K562 (cell line): ENCODE measurements at regions not wholly inside any gene's neighbourhood (a gene's known extent, or its start where the extent isn't known, plus 50 kb on each side); places are given as distances from the start of the nearest gene placed in this dataset.

Experiments
- ATAC-seq: fragments of 200-7000 bp; cut with Tn5 transposase; 3 replicates; pipeline ENCODE4 v1.9.1; 2020; ENCODE audit warnings: moderate library complexity
- BruUV-seq: library from RNA; stranded (reverse); fragments of 400-500 nt; replicated peaks from 2 replicates; lab custom pipeline; 2021; lab: Mats Ljungman, UMichigan
- CTCF ChIA-PET: fragments of 300-600 bp; formaldehyde crosslinking; extraction: SDS; loops from one replicate; lab custom pipeline; 2021; ENCODE audit warnings: low intra/inter-chr PET ratio; lab: Yijun Ruan, JAX
- POLR2A ChIA-PET: fragments of 300-600, 350-650 bp; sonication (Branson Sonifier 250); formaldehyde crosslinking; extraction: SDS; loops from one replicate; lab custom pipeline; 2021; ENCODE audit warnings: antibody characterized with exemption, inconsistent platforms; lab: Yijun Ruan, JAX
- DNase-seq, 4 experiments: peaks; one replicate each; pipeline versions ENCODE4 v3.0.0 to v3.0.0-alpha.2; 2011 to 2018; ENCODE audit warnings: low spot score in 3 of 4, mixed read lengths in 3 of 4; ENCODE audit errors: extremely low read depth in 1 of 4
- FAIRE-seq: peaks from 2 replicates; lab custom pipeline; 2011; peaks lifted over from hg19 to GRCh38; lab: Jason Lieb, UNC
- H2AFZ ChIP-seq: 2 replicates; pipeline ENCODE4 v1.6.0; 2011; ENCODE audit warnings: low read depth, low read length, control low read depth, inconsistent platforms
- H3K27ac ChIP-seq: fragments of 200-600 bp; 3 replicates; pipeline ENCODE4 v1.8.0; 2011; ENCODE audit warnings: low read depth, mild to moderate bottlenecking, control low read depth, inconsistent platforms, low read length, moderate library complexity, mixed read lengths; ENCODE audit errors: extremely low read depth
- H3K27me3 ChIP-seq, 2 experiments: fragments of 300-600 bp in 1 of 2; 2 replicates in 1 of 2; 3 replicates in 1 of 2; pipeline versions ENCODE4 v1.6.0 to v1.8.0; 2011; ENCODE audit warnings: inconsistent platforms in 2 of 2, low read length in 2 of 2, mild to moderate bottlenecking in 1 of 2, mixed read lengths in 1 of 2, moderate library complexity in 1 of 2; ENCODE audit not compliant: control insufficient read depth in 2 of 2, insufficient read depth in 2 of 2
- H3K36me3 ChIP-seq: fragments of 300-600 bp; 3 replicates; pipeline ENCODE4 v1.8.0; 2011; ENCODE audit warnings: mild to moderate bottlenecking, low read length, inconsistent platforms; ENCODE audit not compliant: control insufficient read depth, insufficient read depth
- H3K4me1 ChIP-seq, 2 experiments: fragments of 200-600 bp in 1 of 2; replicated peaks in 1 of 2; 2 replicates in 1 of 2; 3 replicates in 1 of 2; pipeline versions ENCODE4 v1.5.1 to v1.8.0; 2011; ENCODE audit warnings: inconsistent platforms in 2 of 2, low read length in 2 of 2, mild to moderate bottlenecking in 1 of 2, mixed read lengths in 1 of 2, moderate library complexity in 1 of 2; ENCODE audit not compliant: control insufficient read depth in 2 of 2, insufficient read depth in 2 of 2
- H3K4me2 ChIP-seq: 2 replicates; pipeline ENCODE4 v1.6.1; 2011; ENCODE audit warnings: low read length, control low read depth, inconsistent platforms, mixed read lengths; ENCODE audit not compliant: insufficient read depth
- H3K4me3 ChIP-seq: fragments of 200-600 bp; sonication (generic), shearing (Covaris generic); 2 replicates; pipeline ENCODE4 v1.5.1; 2016; ENCODE audit warnings: control low read depth, inconsistent platforms
- H3K79me2 ChIP-seq: fragments of 200-600 bp; 3 replicates; pipeline ENCODE4 v1.8.0; 2011; ENCODE audit warnings: low read length, inconsistent platforms; ENCODE audit not compliant: control insufficient read depth, insufficient read depth
- H3K9ac ChIP-seq, 2 experiments: 2 replicates each; pipeline versions ENCODE4 v1.6.0 to v1.6.1; 2011; ENCODE audit warnings: low read depth in 2 of 2, low read length in 2 of 2, control low read depth in 1 of 2, inconsistent platforms in 1 of 2, mild to moderate bottlenecking in 1 of 2, mixed read lengths in 1 of 2; ENCODE audit not compliant: insufficient read depth in 1 of 2
- H3K9me1 ChIP-seq: one replicate; pipeline ENCODE4 v1.6.0; 2011; ENCODE audit warnings: inconsistent platforms, mild to moderate bottlenecking, low read length, moderate library complexity; ENCODE audit not compliant: control insufficient read depth, insufficient read depth
- H3K9me3 ChIP-seq: replicated peaks from 2 replicates; pipeline ENCODE4 v1.5.1; 2011; ENCODE audit warnings: low read depth, low read length, inconsistent platforms; ENCODE audit not compliant: control insufficient read depth, insufficient read depth
- H4K20me1 ChIP-seq: replicated peaks from 2 replicates; pipeline ENCODE4 v1.6.1; 2011; ENCODE audit warnings: low read length, inconsistent platforms, mixed read lengths; ENCODE audit not compliant: control insufficient read depth, insufficient read depth
- ATF4 ChIP-seq: fragments of 450-650 bp; formaldehyde crosslinking; IDR thresholded peaks from 2 replicates; pipeline ENCODE4 v1.4.0; 2022; ENCODE audit warnings: mild to moderate bottlenecking, moderate library complexity
- ELK3 ChIP-seq: fragments of 450-650 bp; formaldehyde crosslinking; IDR thresholded peaks from 2 replicates; pipeline ENCODE4 v1.4.0; 2020; ENCODE audit warnings: mild to moderate bottlenecking
- GTF2E2 ChIP-seq: fragments of 200-800 bp; sonication (Bioruptor generic); IDR thresholded peaks from 2 replicates; pipeline ENCODE4 v1.6.1; 2016; ENCODE audit warnings: missing genetic modification characterization, missing compliant biosample characterization
- RBM25 ChIP-seq: fragments of 200-400 bp; formaldehyde crosslinking; IDR thresholded peaks from 2 replicates; pipeline ENCODE4 v1.6.1; 2018; ENCODE audit warnings: low read length, low read depth, moderate library complexity; ENCODE audit not compliant: severe bottlenecking
- SMAD3 ChIP-seq: fragments of 450-650 bp; formaldehyde crosslinking; conservative IDR thresholded peaks from 2 replicates; pipeline ENCODE4 v1.4.0; 2020; ENCODE audit warnings: mild to moderate bottlenecking
- TBP ChIP-seq: optimal IDR thresholded peaks from 2 replicates; pipeline ENCODE3; 2011; ENCODE audit warnings: low read depth, low read length, improper control_type of control experiment
- TFE3 ChIP-seq: fragments of 450-650 bp; formaldehyde crosslinking; IDR thresholded peaks from 2 replicates; pipeline ENCODE4 v1.4.0; 2020; ENCODE audit warnings: mild to moderate bottlenecking, mixed read lengths
- WGBS: fragments of 100-300 bp; shearing (Covaris generic); methylation state at CpG from one replicate; pipeline ENCODE4 v1.1.6; 2016; ENCODE audit warnings: low coverage, mixed read lengths; ENCODE audit not compliant: insufficient coverage; ENCODE audit errors: missing lambda C conversion rate; 5-methylcytosine and 5-hydroxymethylcytosine counted together
- in situ Hi-C: fragments of 300-500 bp; cut with MboI; formaldehyde crosslinking; loops from 4 replicates; pipeline ENCODE4 v1.15.0; 2018; ENCODE audit warnings: inconsistent platforms, mixed read lengths
- intact Hi-C: fragments of 100-400 bp; cut with micrococcal nuclease; formaldehyde crosslinking; loops from 2 replicates; pipeline ENCODE4 v1.14.2; 2022

DNA sequence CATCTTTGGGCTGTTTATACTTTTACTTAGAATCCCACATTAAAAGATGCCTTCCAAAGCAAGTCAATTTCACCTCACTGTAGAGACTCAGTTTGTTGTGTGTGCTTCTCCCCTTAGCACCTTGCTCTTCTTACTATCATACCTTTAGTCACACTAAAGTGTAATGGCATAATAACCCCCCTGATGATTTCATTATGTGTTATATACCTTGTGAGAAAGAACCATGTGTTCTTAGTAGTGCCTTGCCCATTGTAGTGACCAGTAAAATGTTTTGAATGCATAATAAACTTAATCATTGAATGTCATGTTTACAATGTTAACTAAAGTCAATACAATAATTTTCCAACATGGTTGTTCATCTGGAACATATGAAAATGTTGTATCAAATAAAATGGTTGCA is 1621.9 kb downstream of the PCDH7 start:
- Histone ChIP-seq H3K79me2 (no peaks in the 10 kb centered on the region), H4K20me1 (no peaks in the 10 kb centered on the region), H3K27me3 (no peaks in the 10 kb centered on the region), H3K9me1 (no peaks in the 10 kb centered on the region), H3K4me3 (no peak overlapping the region), H3K9ac (no peak overlapping the region), H3K4me2 (no peak overlapping the region), H3K9me3 (no peaks in the 10 kb centered on the region; the same call in 1 of the 2 replicates), H3K36me3 (no peaks in the 10 kb centered on the region)
- ATAC-seq = no peak
- CTCF ChIA-PET = no interaction called here
- no peak for FAIRE-seq
- in situ Hi-C loops = no loop called here
- POLR2A ChIA-PET = no interaction called here
- intact Hi-C loops = no loop called here
- no peak for DNase-seq
- TF ChIP-seq SMAD3 (CRISPR knock-in tag) = no peak
- TF ChIP-seq, all 486 proteins: peak for 0
- H3K27ac ChIP-seq = no peak overlapping the region
- no TSS peak for BruUV-seq
- H3K4me1 ChIP-seq = no peaks in the 10 kb centered on the region
- no peak overlapping the region for H2AFZ ChIP-seq

DNA sequence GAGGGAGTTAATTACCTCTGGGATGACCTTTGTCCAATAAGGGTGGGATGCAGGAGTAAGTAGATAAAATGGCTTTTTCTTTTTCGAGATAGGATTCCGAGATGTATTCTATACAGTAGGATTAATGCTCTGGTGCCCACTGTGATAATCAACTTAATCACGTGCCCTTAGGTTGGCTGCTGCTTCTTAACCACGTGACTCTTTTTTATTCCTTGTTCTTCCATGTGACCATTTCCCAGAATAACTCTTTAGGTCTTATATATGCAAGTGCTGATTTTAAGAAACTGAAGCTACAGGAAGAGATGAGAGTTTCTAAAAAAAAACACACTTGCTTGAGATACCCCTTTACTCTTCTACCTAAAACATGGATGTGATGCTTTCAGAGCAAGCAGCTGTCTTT is 1628.9 kb downstream of the PCDH7 start:
- no peak overlapping the region for H3K9ac ChIP-seq
- DNase-seq (no peak), ATAC-seq (no peak), FAIRE-seq (no peak)
- in situ Hi-C loops (no loop called here), intact Hi-C loops (no loop called here)
- BruUV-seq = no TSS peak
- no peaks in the 10 kb centered on the region; the same call in 1 of the 2 replicates for H3K9me3 ChIP-seq
- ChIA-PET POLR2A (no interaction called here), CTCF (no interaction called here)
- H3K4me2 ChIP-seq = no peak overlapping the region
- no peaks in the 10 kb centered on the region for H4K20me1 ChIP-seq
- WGBS = 0% methylated on average over 4 of the region's 4 CpGs
- H3K27me3 ChIP-seq = no peaks in the 10 kb centered on the region
- H3K27ac ChIP-seq = no peak overlapping the region
- no peaks in the 10 kb centered on the region for H3K36me3 ChIP-seq
- TF ChIP-seq ELK3 (CRISPR knock-in tag) (no peak), RBM25 (no peak), ATF4 (CRISPR knock-in tag) (no peak), TBP (no peak), TFE3 (peak; percentile 83), GTF2E2 (tag) (no peak)
- no peak overlapping the region for H2AFZ ChIP-seq
- no peak overlapping the region for H3K4me3 ChIP-seq
- no peaks in the 10 kb centered on the region for H3K9me1 ChIP-seq
- H3K4me1 ChIP-seq = no peaks in the 10 kb centered on the region
- H3K79me2 ChIP-seq = no peaks in the 10 kb centered on the region
